ENCODE measurements at regions not wholly inside any gene's neighbourhood (a gene's known extent, or its start where the extent isn't known, plus 50 kb on each side); places are given as distances from the start of the nearest gene placed in this dataset.

GRCh38 chr5:155974369-155974768, 352.6 kb upstream of the SGCD start:
- H3K4me1 Mint-ChIP-seq = peaks cover 15% of the 10 kb centered on the region
- CTCF ChIA-PET = no interaction called here
- H3K36me3 Mint-ChIP-seq = no peaks in the 10 kb centered on the region
- no peaks in the 10 kb centered on the region for H3K27me3 Mint-ChIP-seq (ENCODE audit: low read depth)
- ATAC-seq = no peak
- no peak overlapping the region for H3K4me3 Mint-ChIP-seq
- 0 out of 2 replicates have a peak, but pooled peaks cover 8% of the 10 kb centered on the region for H3K9me3 Mint-ChIP-seq
- POLR2A ChIA-PET = no interaction called here
- H3K27ac Mint-ChIP-seq = no peak overlapping the region
- TF ChIP-seq ZNF396 (CRISPR knock-in tag; IDR thresholded peaks at IDR 0.05; ENCODE audit: borderline replicate concordance) = no peak
- TF ChIP-seq GTF2I (CRISPR knock-in tag; conservative IDR thresholded peaks at IDR 0.05) = no peak
- TF ChIP-seq MAX (CRISPR knock-in tag; IDR thresholded peaks at IDR 0.05) = no peak
- no peak for TF ChIP-seq ZNF416 (CRISPR knock-in tag; IDR thresholded peaks at IDR 0.05)
- no peak for TF ChIP-seq ZNF671 (CRISPR knock-in tag; IDR thresholded peaks at IDR 0.05)
- no peak for TF ChIP-seq E2F5 (CRISPR knock-in tag; IDR thresholded peaks at IDR 0.05)
- no peak for TF ChIP-seq HMGA2 (CRISPR knock-in tag; IDR thresholded peaks at IDR 0.05)
- no peak for TF ChIP-seq NFATC4 (CRISPR knock-in tag; IDR thresholded peaks at IDR 0.05)
- TF ChIP-seq CDX4 (CRISPR knock-in tag; IDR thresholded peaks at IDR 0.05; ENCODE audit: borderline replicate concordance) = no peak
- no peak for TF ChIP-seq ZBTB43 (CRISPR knock-in tag; IDR thresholded peaks at IDR 0.05)
- no peak for TF ChIP-seq NFE2L1 (CRISPR knock-in tag; IDR thresholded peaks at IDR 0.05)
- no peak for TF ChIP-seq STAT6 (CRISPR knock-in tag; conservative IDR thresholded peaks at IDR 0.05; ENCODE audit: low read depth)
- TF ChIP-seq CTCF (IDR thresholded peaks at IDR 0.05) = no peak
- TF ChIP-seq TCF7 (CRISPR knock-in tag; IDR thresholded peaks at IDR 0.05; ENCODE audit: low read depth) = no peak
- TF ChIP-seq IRF2 (CRISPR knock-in tag; IDR thresholded peaks at IDR 0.05; ENCODE audit: borderline replicate concordance, low read depth) = no peak
- TF ChIP-seq PREB (CRISPR knock-in tag; IDR thresholded peaks at IDR 0.05; ENCODE audit: borderline replicate concordance) = no peak
- no peak for TF ChIP-seq FOXJ3 (CRISPR knock-in tag; IDR thresholded peaks at IDR 0.05; ENCODE audit: borderline replicate concordance)
- TF ChIP-seq ZNF281 (CRISPR knock-in tag; IDR thresholded peaks at IDR 0.05) = no peak
- no peak for TF ChIP-seq CREM (CRISPR knock-in tag; IDR thresholded peaks at IDR 0.05)
- DNase-seq (ENCODE audit: low spot score) = no peak
